Type B pancreatic cell (in vitro differentiated cells): ENCODE measurements at regions not wholly inside any gene's neighbourhood (a gene's known extent, or its start where the extent isn't known, plus 50 kb on each side); places are given as distances from the start of the nearest gene placed in this dataset.

Experiments used
- DNase-seq: peaks from one replicate; pipeline ENCODE4 v3.0.0; 2021; ENCODE audit warnings: mixed read lengths; ENCODE audit not compliant: unreplicated experiment; ENCODE audit errors: extremely low spot score
- H3K27ac Mint-ChIP-seq: 2 replicates; pipeline ENCODE4 v1.8.0; 2021; ENCODE audit warnings: mild to moderate bottlenecking, mixed read lengths
- H3K27me3 Mint-ChIP-seq: 2 replicates; pipeline ENCODE4 v1.8.0; 2021; ENCODE audit warnings: mixed read lengths
- H3K36me3 Mint-ChIP-seq: 2 replicates; pipeline ENCODE4 v1.8.0; 2021; ENCODE audit warnings: mixed read lengths
- H3K4me1 Mint-ChIP-seq: one replicate; pipeline ENCODE4 v1.8.0; 2021; ENCODE audit warnings: mixed read lengths; ENCODE audit not compliant: unreplicated experiment
- H3K4me3 Mint-ChIP-seq: 2 replicates; pipeline ENCODE4 v1.8.0; 2021; ENCODE audit warnings: mild to moderate bottlenecking, mixed read lengths
- H3K9me3 Mint-ChIP-seq: 2 replicates; pipeline ENCODE4 v1.8.0; 2021; ENCODE audit warnings: mixed read lengths
- CTCF ChIP-seq: fragments of 200-600 bp; sonication (generic); conservative IDR thresholded peaks from 2 replicates; pipeline ENCODE4 v1.5.0; 2021; ENCODE audit warnings: antibody characterized with exemption, mild to moderate bottlenecking

- Mint-ChIP-seq H3K27me3 (no peaks in the 10 kb centered on the region), H3K9me3 (no peaks in the 10 kb centered on the region), H3K36me3 (no peaks in the 10 kb centered on the region), H3K4me1 (no peaks in the 10 kb centered on the region), H3K27ac (no peak overlapping the region), H3K4me3 (no peak overlapping the region)
- no peak for DNase-seq
- TF ChIP-seq CTCF = no peak
Measured at GRCh38 chr4:117941611-117942010, 92.7 kb upstream of the NDST3 start.

DNA sequence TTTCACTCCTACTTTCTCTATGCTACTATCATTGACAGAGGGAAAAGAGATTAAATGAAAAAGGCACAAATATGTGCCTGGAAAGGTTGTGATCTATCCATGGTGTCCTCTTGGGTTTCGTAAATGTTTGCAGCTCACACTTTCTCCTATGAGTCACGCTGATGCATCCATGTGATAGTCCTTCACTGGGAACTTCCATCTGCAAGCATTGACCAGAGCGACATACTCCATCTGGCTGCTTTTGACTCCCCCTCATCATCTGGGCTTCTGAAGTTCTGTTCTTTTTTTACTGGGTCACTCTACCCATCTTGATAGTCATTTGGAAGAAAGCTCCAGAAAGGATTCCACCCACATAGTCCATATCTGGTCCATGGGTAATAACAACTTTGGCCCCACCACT lies 84.7 kb upstream of the NDST3 start:
- H3K27ac Mint-ChIP-seq = no peak overlapping the region
- H3K4me3 Mint-ChIP-seq = no peak overlapping the region
- no peak for TF ChIP-seq CTCF
- no peaks in the 10 kb centered on the region for H3K4me1 Mint-ChIP-seq
- H3K36me3 Mint-ChIP-seq = no peaks in the 10 kb centered on the region
- peaks cover 4% of the 10 kb centered on the region for H3K9me3 Mint-ChIP-seq
- DNase-seq = no peak
- no peaks in the 10 kb centered on the region for H3K27me3 Mint-ChIP-seq

DNA sequence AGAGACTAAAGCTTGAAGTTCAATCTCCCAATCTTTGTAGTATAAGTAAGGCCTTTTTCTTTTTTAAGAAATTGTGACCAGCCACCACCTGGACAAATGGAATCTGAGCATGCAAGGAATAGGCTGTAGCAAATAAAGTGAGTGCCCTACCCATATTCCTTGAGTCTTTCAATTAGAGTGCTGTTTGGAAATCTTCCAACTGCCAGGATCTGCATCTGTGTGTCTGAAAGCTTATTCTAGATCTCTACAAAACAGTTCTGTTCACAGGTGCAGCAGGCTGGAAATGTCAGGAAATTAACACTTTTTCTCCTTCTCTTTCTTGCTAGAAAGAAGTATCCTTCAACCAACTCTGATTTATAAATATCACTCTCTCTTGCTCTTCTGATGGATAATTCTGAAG lies 76.7 kb upstream of the NDST3 start:
- H3K27ac Mint-ChIP-seq = no peak overlapping the region
- peaks cover 3% of the 10 kb centered on the region for H3K9me3 Mint-ChIP-seq
- no peak for DNase-seq
- no peaks in the 10 kb centered on the region for H3K4me1 Mint-ChIP-seq
- no peak for TF ChIP-seq CTCF
- H3K27me3 Mint-ChIP-seq = no peaks in the 10 kb centered on the region
- no peaks in the 10 kb centered on the region for H3K36me3 Mint-ChIP-seq
- H3K4me3 Mint-ChIP-seq = no peak overlapping the region

GRCh38 chr4:117965622-117966021 lies 68.7 kb upstream of the NDST3 start:
- no peak for DNase-seq
- H3K27me3 Mint-ChIP-seq = no peaks in the 10 kb centered on the region
- H3K27ac Mint-ChIP-seq = no peak overlapping the region
- H3K4me1 Mint-ChIP-seq = peaks cover 7% of the 10 kb centered on the region
- H3K36me3 Mint-ChIP-seq = no peaks in the 10 kb centered on the region
- no peak overlapping the region for H3K4me3 Mint-ChIP-seq
- H3K9me3 Mint-ChIP-seq = no peaks in the 10 kb centered on the region
- TF ChIP-seq CTCF = no peak

DNA sequence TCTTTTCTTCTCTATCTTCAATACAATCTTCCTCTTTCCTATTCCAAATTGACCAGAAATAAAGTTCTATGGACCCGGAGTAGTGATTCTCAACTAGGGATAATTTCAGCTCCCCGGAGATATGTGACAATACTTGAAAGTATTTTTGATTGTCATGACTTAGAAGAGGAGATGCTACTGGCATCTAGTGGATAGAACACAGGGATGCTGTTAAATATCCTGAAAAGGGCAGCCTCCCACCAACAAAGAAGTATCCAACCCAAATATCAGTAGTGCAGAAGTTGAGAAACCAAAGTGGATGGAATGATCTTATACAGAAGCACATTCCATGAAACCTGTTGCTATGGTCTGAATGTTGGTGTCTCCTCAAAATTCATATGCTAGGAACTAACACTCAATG lies 65.7 kb upstream of the NDST3 start:
- no peak for DNase-seq
- H3K9me3 Mint-ChIP-seq = no peaks in the 10 kb centered on the region
- H3K27ac Mint-ChIP-seq = no peak overlapping the region
- peaks cover 14% of the 10 kb centered on the region for H3K4me1 Mint-ChIP-seq
- H3K36me3 Mint-ChIP-seq = no peaks in the 10 kb centered on the region
- no peak overlapping the region for H3K4me3 Mint-ChIP-seq
- TF ChIP-seq CTCF = no peak
- H3K27me3 Mint-ChIP-seq = no peaks in the 10 kb centered on the region

DNA sequence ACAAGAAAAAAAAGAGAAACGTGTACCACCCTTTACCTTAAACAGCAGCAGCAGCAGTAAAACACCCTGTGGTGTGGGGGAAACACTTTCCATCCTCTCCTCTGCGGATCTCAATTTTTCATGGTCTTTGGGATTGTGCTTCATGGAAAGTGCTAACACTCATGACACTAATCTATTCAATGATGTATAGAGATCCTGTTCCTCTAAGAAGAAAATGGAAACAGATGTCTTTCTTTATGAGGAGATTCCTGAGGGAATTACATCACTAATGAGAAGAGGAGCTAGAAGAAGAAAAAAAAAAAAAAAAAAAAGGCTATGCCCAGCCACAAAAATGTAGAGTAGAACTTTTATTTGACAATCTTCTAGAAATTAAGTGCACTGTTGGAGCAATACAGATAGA lies 62.9 kb upstream of the NDST3 start:
- DNase-seq = no peak
- H3K9me3 Mint-ChIP-seq = no peaks in the 10 kb centered on the region
- no peak overlapping the region for H3K27ac Mint-ChIP-seq
- no peaks in the 10 kb centered on the region for H3K27me3 Mint-ChIP-seq
- H3K4me3 Mint-ChIP-seq = no peak overlapping the region
- peaks cover 8% of the 10 kb centered on the region for H3K4me1 Mint-ChIP-seq
- H3K36me3 Mint-ChIP-seq = no peaks in the 10 kb centered on the region
- TF ChIP-seq CTCF = no peak
